ENCODE measurements at regions not wholly inside any gene's neighbourhood (a gene's known extent, or its start where the extent isn't known, plus 50 kb on each side); places are given as distances from the start of the nearest gene placed in this dataset.
"Not testable (repeated sequence)": the region's sequence is repeated elsewhere in the genome, so short reads cannot be mapped to it uniquely, and the experiment has no call there.

GRCh38 chr14:23750357-23750756 lies 114.2 kb downstream of the DHRS2 start:
- no peaks in the 10 kb centered on the region for H3K36me3 Mint-ChIP-seq (ENCODE audit: unreplicated experiment)
- no peak overlapping the region for H3K27ac Mint-ChIP-seq (ENCODE audit: unreplicated experiment)
- H3K4me3 Mint-ChIP-seq (ENCODE audit: unreplicated experiment) = no peak overlapping the region
- no peak for DNase-seq
- H3K27me3 Mint-ChIP-seq (ENCODE audit: unreplicated experiment) = peaks cover 4% of the 10 kb centered on the region
- H3K9me3 Mint-ChIP-seq (ENCODE audit: unreplicated experiment) = peaks cover 1% of the 10 kb centered on the region
- H3K4me1 Mint-ChIP-seq (ENCODE audit: low read depth, unreplicated experiment) = no peaks in the 10 kb centered on the region
- no peak for TF ChIP-seq CTCF (IDR thresholded peaks at IDR 0.05; ENCODE audit: partially characterized antibody, unreplicated experiment)

- H3K27ac Mint-ChIP-seq (ENCODE audit: unreplicated experiment) = no peak overlapping the region
- no peak for DNase-seq
- H3K4me3 Mint-ChIP-seq (ENCODE audit: unreplicated experiment) = no peak overlapping the region
- peaks cover 1% of the 10 kb centered on the region for H3K9me3 Mint-ChIP-seq (ENCODE audit: unreplicated experiment)
- no peaks in the 10 kb centered on the region for H3K36me3 Mint-ChIP-seq (ENCODE audit: unreplicated experiment)
- H3K27me3 Mint-ChIP-seq (ENCODE audit: unreplicated experiment) = no peaks in the 10 kb centered on the region
- no peak for TF ChIP-seq CTCF (IDR thresholded peaks at IDR 0.05; ENCODE audit: partially characterized antibody, unreplicated experiment)
- no peaks in the 10 kb centered on the region for H3K4me1 Mint-ChIP-seq (ENCODE audit: low read depth, unreplicated experiment)
Measured at GRCh38 chr14:23751616-23752015, 115.5 kb downstream of the DHRS2 start.

GRCh38 chr14:23763394-23763793 lies 127.2 kb downstream of the DHRS2 start:
- Mint-ChIP-seq H3K4me1 (ENCODE audit: low read depth, unreplicated experiment) (no peaks in the 10 kb centered on the region), H3K9me3 (ENCODE audit: unreplicated experiment) (peaks cover 2% of the 10 kb centered on the region)

GRCh38 chr14:23766737-23767401 lies 130.7 kb downstream of the DHRS2 start:
- no peak overlapping the region for H3K4me3 Mint-ChIP-seq (ENCODE audit: unreplicated experiment)
- H3K9me3 Mint-ChIP-seq (ENCODE audit: unreplicated experiment) = no peaks in the 10 kb centered on the region
- H3K36me3 Mint-ChIP-seq (ENCODE audit: unreplicated experiment) = no peaks in the 10 kb centered on the region
- TF ChIP-seq CTCF (IDR thresholded peaks at IDR 0.05; ENCODE audit: partially characterized antibody, unreplicated experiment) = no peak
- DNase-seq = no peak
- no peaks in the 10 kb centered on the region for H3K27me3 Mint-ChIP-seq (ENCODE audit: unreplicated experiment)
- H3K4me1 Mint-ChIP-seq (ENCODE audit: low read depth, unreplicated experiment) = no peaks in the 10 kb centered on the region
- H3K27ac Mint-ChIP-seq (ENCODE audit: unreplicated experiment) = no peak overlapping the region

More at GRCh38 chr14:23763394-23763793, 127.2 kb downstream of the DHRS2 start:
- no peaks in the 10 kb centered on the region for H3K36me3 Mint-ChIP-seq (ENCODE audit: unreplicated experiment)
- no peak overlapping the region for H3K27ac Mint-ChIP-seq (ENCODE audit: unreplicated experiment)
- DNase-seq = no peak
- no peaks in the 10 kb centered on the region for H3K27me3 Mint-ChIP-seq (ENCODE audit: unreplicated experiment)
- no peak overlapping the region for H3K4me3 Mint-ChIP-seq (ENCODE audit: unreplicated experiment)
- no peak for TF ChIP-seq CTCF (IDR thresholded peaks at IDR 0.05; ENCODE audit: partially characterized antibody, unreplicated experiment)

GRCh38 chr14:23769221-23769728 lies 133.1 kb downstream of the DHRS2 start:
- H3K36me3 Mint-ChIP-seq (ENCODE audit: unreplicated experiment) = not testable (repeated sequence)

More at GRCh38 chr14:23769221-23769728, 133.1 kb downstream of the DHRS2 start:
- H3K4me1 Mint-ChIP-seq (ENCODE audit: low read depth, unreplicated experiment); H3K27ac Mint-ChIP-seq (ENCODE audit: unreplicated experiment); DNase-seq; H3K27me3 Mint-ChIP-seq (ENCODE audit: unreplicated experiment); H3K9me3 Mint-ChIP-seq (ENCODE audit: unreplicated experiment); H3K4me3 Mint-ChIP-seq (ENCODE audit: unreplicated experiment): not testable (repeated sequence)
